Gastrocnemius medialis (tissue), 4 donors: ENCODE measurements at regions not wholly inside any gene's neighbourhood (a gene's known extent, or its start where the extent isn't known, plus 50 kb on each side); places are given as distances from the start of the nearest gene placed in this dataset.

Experiments used
- ATAC-seq, 2 donors: fragments of 150-250 bp; one replicate each; pipeline ENCODE4 v1.9.1; 2016
- DNase-seq, 2 donors: peaks; one replicate each; pipeline ENCODE4 v3.0.0-alpha.2; 2019
- H3K27ac ChIP-seq, 4 donors: fragments of 200-600 bp; sonication (generic); 1 replicate in 1 of 4; 2 replicates in 3 of 4; pipeline ENCODE4 v1.5.1; 2016 to 2018; ENCODE audit warnings: mild to moderate bottlenecking in 2 of 4, moderate library complexity in 1 of 4
- H3K27me3 ChIP-seq, 3 donors: fragments of 200-600 bp; sonication (generic) in 2 of 3; 1 replicate in 1 of 3; 2 replicates in 2 of 3; pipeline versions ENCODE4 v1.5.1 to v1.6.0; 2016 to 2019; ENCODE audit warnings: mild to moderate bottlenecking in 1 of 3, moderate library complexity in 1 of 3
- H3K36me3 ChIP-seq, 2 donors: fragments of 200-600 bp; sonication (generic) in 1 of 2; one replicate each; pipeline ENCODE4 v1.5.1; 2017 to 2018
- H3K4me1 ChIP-seq, 2 donors: fragments of 200-600 bp; sonication (generic) in 1 of 2; one replicate each; pipeline ENCODE4 v1.5.1; 2016 to 2017; ENCODE audit warnings: mild to moderate bottlenecking in 2 of 2
- H3K4me3 ChIP-seq, 4 donors: fragments of 200-600 bp; sonication (generic) in 3 of 4; 1 replicate in 1 of 4; 2 replicates in 3 of 4; pipeline ENCODE4 v1.5.1; 2016 to 2019; ENCODE audit warnings: mild to moderate bottlenecking in 2 of 4
- H3K9me3 ChIP-seq, 3 donors: fragments of 200-600 bp; sonication (generic) in 2 of 3; 1 replicate in 1 of 3; 2 replicates in 2 of 3; pipeline ENCODE4 v1.5.1; 2016 to 2019
- POLR2A ChIP-seq, 2 donors: fragments of 450-650 bp; IDR thresholded peaks; one replicate each; pipeline ENCODE4 v1.6.1; 2017; ENCODE audit warnings: antibody characterized with exemption in 2 of 2, mild to moderate bottlenecking in 2 of 2, moderate library complexity in 2 of 2
- in situ Hi-C, 4 donors: fragments of 200-750 bp; cut with MboI; loops; one replicate each; pipeline versions ENCODE4 v1.15.0 to v1.8.0; 2017; ENCODE audit warnings: low sequenced_read_pairs in 4 of 4
- intact Hi-C: fragments of 100-400 bp; cut with DNase I; formaldehyde crosslinking; loops from one replicate; pipeline ENCODE4 v1.15.1; 2023; ENCODE audit warnings: low total_unique reads
- TF ChIP-seq, protein P1 (sequence below), 5 experiments: fragments of 450-650 bp in 3 of 5; fragments of 200-600 bp in 2 of 5; sonication (generic) in 2 of 5; IDR thresholded peaks in 4 of 5; conservative IDR thresholded peaks in 1 of 5; 1 replicate in 4 of 5; 2 replicates in 1 of 5; pipeline ENCODE4 v1.5.1; 2016 to 2019; ENCODE audit warnings: antibody characterized with exemption in 5 of 5, mild to moderate bottlenecking in 3 of 5, moderate library complexity in 3 of 5

DNA sequence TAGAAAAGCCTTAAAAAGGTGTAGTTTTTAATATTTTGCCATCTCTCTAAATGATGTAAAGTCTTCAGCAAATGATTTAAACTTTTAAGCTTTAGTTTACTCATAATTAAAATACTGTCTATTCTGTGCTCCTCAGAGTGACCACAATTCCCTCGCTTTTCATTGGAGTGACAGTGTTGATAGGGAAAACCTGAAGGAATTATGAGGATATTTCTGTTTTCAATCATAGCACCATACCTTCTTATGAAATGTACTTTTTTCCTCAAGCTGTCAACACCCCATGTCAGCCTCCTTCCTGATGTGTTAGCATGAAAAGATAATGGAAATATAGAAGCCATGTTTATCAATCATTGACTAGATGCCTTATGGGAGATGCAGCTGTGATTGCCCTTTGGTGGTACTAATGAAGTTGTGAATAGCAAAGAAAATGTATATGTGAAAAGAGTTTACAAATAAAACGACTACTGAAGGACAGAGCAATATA is 145.4 kb upstream of the EYS start:
- Histone ChIP-seq H3K27ac (no peak overlapping the region), H3K4me1 (no peaks in the 10 kb centered on the region), H3K27me3 (no peaks in the 10 kb centered on the region), H3K4me3 (no peak overlapping the region), H3K9me3 (no peaks in the 10 kb centered on the region), H3K36me3 (no peaks in the 10 kb centered on the region)
- intact Hi-C loops (no loop called here), in situ Hi-C loops (no loop called here)
- DNase-seq (no peak), ATAC-seq (no peak)
- no peak for TF ChIP-seq POLR2A (IDR thresholded peaks at IDR 0.05)
- TF ChIP-seq, protein P1, sequence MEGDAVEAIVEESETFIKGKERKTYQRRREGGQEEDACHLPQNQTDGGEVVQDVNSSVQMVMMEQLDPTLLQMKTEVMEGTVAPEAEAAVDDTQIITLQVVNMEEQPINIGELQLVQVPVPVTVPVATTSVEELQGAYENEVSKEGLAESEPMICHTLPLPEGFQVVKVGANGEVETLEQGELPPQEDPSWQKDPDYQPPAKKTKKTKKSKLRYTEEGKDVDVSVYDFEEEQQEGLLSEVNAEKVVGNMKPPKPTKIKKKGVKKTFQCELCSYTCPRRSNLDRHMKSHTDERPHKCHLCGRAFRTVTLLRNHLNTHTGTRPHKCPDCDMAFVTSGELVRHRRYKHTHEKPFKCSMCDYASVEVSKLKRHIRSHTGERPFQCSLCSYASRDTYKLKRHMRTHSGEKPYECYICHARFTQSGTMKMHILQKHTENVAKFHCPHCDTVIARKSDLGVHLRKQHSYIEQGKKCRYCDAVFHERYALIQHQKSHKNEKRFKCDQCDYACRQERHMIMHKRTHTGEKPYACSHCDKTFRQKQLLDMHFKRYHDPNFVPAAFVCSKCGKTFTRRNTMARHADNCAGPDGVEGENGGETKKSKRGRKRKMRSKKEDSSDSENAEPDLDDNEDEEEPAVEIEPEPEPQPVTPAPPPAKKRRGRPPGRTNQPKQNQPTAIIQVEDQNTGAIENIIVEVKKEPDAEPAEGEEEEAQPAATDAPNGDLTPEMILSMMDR (IDR thresholded peaks at IDR 0.05 in 4 of 5, conservative IDR thresholded peaks at IDR 0.05 in 1 of 5) = no peak

DNA sequence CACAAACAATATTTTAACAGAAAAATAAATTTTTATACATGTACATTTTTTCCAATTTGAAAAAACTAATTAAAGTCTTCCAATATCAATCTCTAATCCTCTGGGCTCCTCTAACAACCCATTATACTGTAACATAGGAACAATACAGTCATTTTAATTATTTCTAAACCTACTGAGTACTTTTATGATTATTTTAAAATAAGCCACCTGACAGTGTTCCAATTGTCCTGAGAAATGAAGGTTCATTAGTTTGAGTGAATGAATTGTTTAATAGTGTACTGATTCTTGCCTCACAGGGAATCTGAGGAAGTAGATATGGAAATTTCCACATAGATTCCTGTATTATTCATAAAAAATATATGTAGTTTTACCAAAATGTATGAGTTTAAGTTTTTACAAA is 123.1 kb upstream of the EYS start:
- DNase-seq (no peak), ATAC-seq (no peak)
- no peaks in the 10 kb centered on the region for H3K27me3 ChIP-seq
- no peaks in the 10 kb centered on the region for H3K36me3 ChIP-seq
- H3K4me1 ChIP-seq = no peaks in the 10 kb centered on the region
- intact Hi-C loops (no loop called here), in situ Hi-C loops (no loop called here)
- no peaks in the 10 kb centered on the region for H3K9me3 ChIP-seq
- TF ChIP-seq, protein P1 (IDR thresholded peaks at IDR 0.05 in 4 of 5, conservative IDR thresholded peaks at IDR 0.05 in 1 of 5) = no peak
- H3K4me3 ChIP-seq = no peak overlapping the region
- no peak overlapping the region for H3K27ac ChIP-seq

- no peaks in the 10 kb centered on the region for H3K27me3 ChIP-seq
- H3K27ac ChIP-seq = no peak overlapping the region
- TF ChIP-seq, protein P1 (IDR thresholded peaks at IDR 0.05 in 4 of 5, conservative IDR thresholded peaks at IDR 0.05 in 1 of 5) = no peak
- no peak for TF ChIP-seq POLR2A (IDR thresholded peaks at IDR 0.05)
- DNase-seq (no peak), ATAC-seq (no peak)
- no peaks in the 10 kb centered on the region for H3K9me3 ChIP-seq
- intact Hi-C loops (no loop called here), in situ Hi-C loops (no loop called here)
- H3K36me3 ChIP-seq = no peaks in the 10 kb centered on the region
- H3K4me1 ChIP-seq = no peaks in the 10 kb centered on the region
- H3K4me3 ChIP-seq = no peak overlapping the region
These were observed 112.1 kb upstream of the EYS start for GRCh38 chr6:65819152-65819551.

GRCh38 chr6:65818576-65818975 is 111.5 kb upstream of the EYS start:
- TF ChIP-seq POLR2A (IDR thresholded peaks at IDR 0.05) = no peak
- TF ChIP-seq, protein P1 (IDR thresholded peaks at IDR 0.05 in 4 of 5, conservative IDR thresholded peaks at IDR 0.05 in 1 of 5) = no peak
- Histone ChIP-seq H3K27me3 (no peaks in the 10 kb centered on the region), H3K9me3 (no peaks in the 10 kb centered on the region), H3K27ac (no peak overlapping the region), H3K36me3 (no peaks in the 10 kb centered on the region), H3K4me1 (no peaks in the 10 kb centered on the region), H3K4me3 (no peak overlapping the region)
- no peak for ATAC-seq
- intact Hi-C loops (no loop called here), in situ Hi-C loops (no loop called here)
- DNase-seq = no peak

- Histone ChIP-seq H3K36me3 (no peaks in the 10 kb centered on the region), H3K27ac (no peak overlapping the region), H3K27me3 (no peaks in the 10 kb centered on the region), H3K9me3 (no peaks in the 10 kb centered on the region), H3K4me1 (no peaks in the 10 kb centered on the region), H3K4me3 (no peak overlapping the region)
- no peak for TF ChIP-seq POLR2A (IDR thresholded peaks at IDR 0.05)
- TF ChIP-seq, protein P1 (IDR thresholded peaks at IDR 0.05 in 4 of 5, conservative IDR thresholded peaks at IDR 0.05 in 1 of 5) = no peak
- in situ Hi-C loops (no loop called here), intact Hi-C loops (no loop called here)
- ATAC-seq = no peak
- DNase-seq = no peak
These were observed 110.0 kb upstream of the EYS start for GRCh38 chr6:65816991-65817390.
